ENCODE measurements at regions not wholly inside any gene's neighbourhood (a gene's known extent, or its start where the extent isn't known, plus 50 kb on each side); places are given as distances from the start of the nearest gene placed in this dataset.
"Not testable (repeated sequence)": the region's sequence is repeated elsewhere in the genome, so short reads cannot be mapped to it uniquely, and the experiment has no call there.

GRCh38 chr6:84976526-84977362 lies 212.3 kb upstream of the TBX18 start:
- H3K4me3 Mint-ChIP-seq, result no peak overlapping the region
- H3K27me3 Mint-ChIP-seq, result no peaks in the 10 kb centered on the region
- no peak for ATAC-seq
- H3K4me1 Mint-ChIP-seq, result no peaks in the 10 kb centered on the region
- H3K27ac Mint-ChIP-seq, result no peak overlapping the region
- DNase-seq, result no peak
- no peaks in the 10 kb centered on the region for H3K9me3 ChIP-seq (ENCODE audit: control insufficient read depth, low read length, poor library complexity, severe bottlenecking)
- H3K36me3 Mint-ChIP-seq (ENCODE audit: low read depth), result no peaks in the 10 kb centered on the region

DNA sequence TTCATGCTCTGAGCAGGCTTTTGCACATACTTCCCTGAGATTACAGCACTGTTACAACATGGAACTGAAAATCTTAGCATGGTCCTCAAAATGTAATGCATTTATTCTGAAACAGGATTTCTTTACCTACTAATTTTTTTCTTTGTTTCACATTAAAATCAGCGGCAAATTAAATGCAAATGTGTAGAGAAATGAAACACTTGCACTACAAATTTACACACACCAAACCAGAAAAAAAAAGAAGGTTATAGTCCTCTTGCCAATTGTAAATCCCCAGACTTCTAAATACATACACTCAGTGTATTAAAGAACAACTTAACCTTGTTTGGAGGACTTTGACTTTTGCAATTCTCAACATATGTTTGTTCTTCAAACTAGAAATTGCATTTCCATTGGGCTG lies 210.9 kb upstream of the TBX18 start:
- Mint-ChIP-seq H3K27me3 (no peaks in the 10 kb centered on the region), H3K27ac (no peak overlapping the region), H3K36me3 (ENCODE audit: low read depth) (no peaks in the 10 kb centered on the region), H3K4me1 (no peaks in the 10 kb centered on the region), H3K4me3 (no peak overlapping the region)
- ATAC-seq (no peak), DNase-seq (no peak)
- H3K9me3 ChIP-seq (ENCODE audit: control insufficient read depth, low read length, poor library complexity, severe bottlenecking), result no peaks in the 10 kb centered on the region

DNA sequence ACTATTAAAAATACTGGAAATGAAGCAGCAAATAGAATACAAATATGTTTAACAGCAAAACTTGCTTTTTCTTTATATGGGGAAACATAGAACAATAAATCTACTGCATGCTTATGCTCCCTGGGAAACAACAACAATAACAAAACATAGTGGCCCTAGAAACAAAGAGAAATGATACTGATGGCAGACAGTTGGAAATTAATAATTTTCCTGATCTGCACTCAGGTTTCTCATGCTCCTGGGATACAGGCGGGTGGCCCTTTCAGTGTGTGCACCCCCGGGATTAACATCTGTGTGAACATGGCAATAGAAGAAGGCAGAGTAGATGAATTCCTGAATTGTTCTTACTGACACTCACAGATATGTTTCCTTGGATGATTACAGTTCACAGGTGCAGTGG lies 209.2 kb upstream of the TBX18 start:
- Mint-ChIP-seq H3K4me3 (no peak overlapping the region), H3K27ac (no peak overlapping the region), H3K36me3 (ENCODE audit: low read depth) (no peaks in the 10 kb centered on the region), H3K4me1 (no peaks in the 10 kb centered on the region), H3K27me3 (no peaks in the 10 kb centered on the region)
- H3K9me3 ChIP-seq (ENCODE audit: control insufficient read depth, low read length, poor library complexity, severe bottlenecking), result no peaks in the 10 kb centered on the region
- DNase-seq (no peak), ATAC-seq (no peak)

DNA sequence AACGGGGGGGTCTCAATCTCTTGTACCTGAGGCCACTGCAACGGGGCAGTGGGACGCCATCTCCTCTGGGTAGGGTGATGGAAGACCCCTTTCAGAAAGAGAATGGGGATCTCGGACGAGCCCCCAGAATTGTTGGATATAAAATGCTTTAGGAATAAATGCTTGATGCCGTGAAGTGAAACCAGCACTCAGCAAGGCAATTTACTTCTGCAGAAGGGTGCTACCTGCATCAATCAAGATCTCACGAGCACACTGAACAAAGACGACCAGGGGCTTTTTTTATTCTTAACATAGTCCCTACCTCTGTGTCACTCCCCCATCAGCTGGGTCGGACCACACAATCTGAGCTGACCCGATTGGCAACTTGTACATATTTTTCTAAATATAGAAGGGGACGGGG lies 203.6 kb upstream of the TBX18 start:
- no peaks in the 10 kb centered on the region for H3K36me3 Mint-ChIP-seq (ENCODE audit: low read depth)
- no peak overlapping the region for H3K4me3 Mint-ChIP-seq
- no peaks in the 10 kb centered on the region for H3K9me3 ChIP-seq (ENCODE audit: control insufficient read depth, low read length, poor library complexity, severe bottlenecking)
- DNase-seq (no peak), ATAC-seq (no peak)
- no peak overlapping the region for H3K27ac Mint-ChIP-seq
- H3K27me3 Mint-ChIP-seq, result no peaks in the 10 kb centered on the region
- no peaks in the 10 kb centered on the region for H3K4me1 Mint-ChIP-seq

DNA sequence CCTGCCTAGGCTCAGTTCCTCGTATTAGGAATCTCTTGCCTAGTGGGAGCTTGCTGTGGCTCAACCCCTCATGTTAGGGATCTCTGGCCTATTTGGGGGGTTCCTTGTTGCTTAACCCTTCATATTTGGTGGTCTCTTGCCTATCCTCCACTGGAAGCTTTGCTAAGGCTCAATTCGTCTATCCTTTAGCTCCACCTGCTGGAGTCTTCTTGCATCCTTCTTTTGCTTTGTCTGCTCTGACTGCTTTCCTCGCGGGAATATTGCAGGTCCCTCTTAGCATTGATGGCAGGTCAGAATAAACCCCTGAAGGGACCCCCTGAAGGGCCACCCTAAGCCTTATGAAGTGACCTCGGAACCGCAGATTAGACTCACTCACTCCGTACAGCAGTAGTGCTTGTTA lies 203.0 kb upstream of the TBX18 start:
- no peaks in the 10 kb centered on the region for H3K4me1 Mint-ChIP-seq
- no peak overlapping the region for H3K27ac Mint-ChIP-seq
- DNase-seq, result no peak
- H3K36me3 Mint-ChIP-seq (ENCODE audit: low read depth), result no peaks in the 10 kb centered on the region
- no peaks in the 10 kb centered on the region for H3K27me3 Mint-ChIP-seq
- no peak overlapping the region for H3K4me3 Mint-ChIP-seq
- no peaks in the 10 kb centered on the region for H3K9me3 ChIP-seq (ENCODE audit: control insufficient read depth, low read length, poor library complexity, severe bottlenecking)
- no peak for ATAC-seq

DNA sequence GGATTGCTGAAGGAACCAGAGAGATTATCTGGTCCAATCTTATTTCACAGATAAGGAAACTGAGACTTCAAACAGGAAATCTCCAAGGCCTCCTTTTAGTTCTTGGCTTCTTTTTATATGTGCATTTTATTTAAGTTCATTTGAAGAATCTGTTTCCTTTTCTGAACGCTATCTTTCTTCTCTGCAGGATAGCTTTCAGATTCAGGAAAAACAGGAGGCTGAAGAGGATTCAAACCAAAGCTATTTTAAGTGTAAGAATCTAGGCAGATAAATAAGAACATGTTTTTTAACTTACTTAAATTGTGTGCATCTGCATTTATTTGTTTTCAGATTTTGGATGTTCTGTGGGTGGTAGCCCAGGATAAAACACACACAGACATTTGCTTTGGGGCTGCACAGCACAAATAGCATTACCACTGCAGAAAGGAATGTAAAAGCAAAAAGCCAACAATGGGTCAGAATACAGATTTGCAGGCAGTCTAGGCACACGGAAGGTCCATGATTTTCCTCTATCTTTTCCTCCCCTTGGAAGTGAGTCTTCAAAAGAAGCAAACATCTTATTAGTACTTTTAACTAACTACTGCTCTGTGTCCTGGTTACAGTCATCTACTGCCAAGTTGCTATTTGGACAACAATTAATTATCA lies 188.8 kb upstream of the TBX18 start:
- H3K27ac Mint-ChIP-seq, result no peak overlapping the region
- no peaks in the 10 kb centered on the region for H3K36me3 Mint-ChIP-seq (ENCODE audit: low read depth)
- ATAC-seq (no peak), DNase-seq (no peak)
- H3K9me3 ChIP-seq (ENCODE audit: control insufficient read depth, low read length, poor library complexity, severe bottlenecking), result no peaks in the 10 kb centered on the region
- H3K4me3 Mint-ChIP-seq, result no peak overlapping the region
- H3K27me3 Mint-ChIP-seq, result no peaks in the 10 kb centered on the region
- no peaks in the 10 kb centered on the region for H3K4me1 Mint-ChIP-seq

DNA sequence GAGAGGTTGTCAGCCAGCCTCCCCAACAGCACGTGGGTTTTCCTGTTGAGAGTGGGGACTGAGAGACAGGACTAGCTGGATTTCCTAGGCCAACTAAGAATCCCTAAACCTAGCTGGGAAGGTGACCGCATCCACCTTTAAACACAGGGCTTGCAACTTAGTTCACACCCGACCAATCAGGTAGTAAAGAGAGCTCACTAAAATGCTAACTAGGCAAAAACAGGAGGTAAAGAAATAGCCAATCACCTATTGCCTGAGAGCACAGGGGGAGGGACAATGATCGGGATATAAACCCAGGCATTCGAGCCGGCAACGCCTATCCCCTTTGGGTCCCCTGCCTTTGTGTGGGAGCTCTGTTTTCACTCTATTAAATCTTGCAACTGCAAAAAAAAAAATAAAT lies 180.5 kb upstream of the TBX18 start:
- H3K27me3 Mint-ChIP-seq, result not testable (repeated sequence)

DNA sequence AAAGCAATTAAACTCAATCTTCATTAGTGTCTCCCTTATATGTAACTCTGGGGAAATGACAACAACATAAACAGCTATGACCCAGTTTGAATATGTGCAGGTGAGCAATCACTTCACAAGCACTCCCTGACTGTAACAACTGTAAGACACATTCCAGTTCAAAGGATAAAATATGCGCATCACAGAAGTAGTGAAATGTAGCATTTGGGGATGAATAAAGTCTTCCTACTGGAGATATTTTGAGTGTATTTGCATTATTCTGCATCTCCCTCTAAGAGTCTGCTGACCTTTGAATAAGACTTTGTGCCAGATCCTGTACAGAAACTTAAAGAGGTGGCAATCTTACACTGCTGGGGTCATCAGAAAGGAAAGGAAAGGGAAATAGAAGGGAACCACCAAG lies 179.5 kb upstream of the TBX18 start:
- Mint-ChIP-seq H3K27me3 (no peaks in the 10 kb centered on the region), H3K4me1 (no peaks in the 10 kb centered on the region), H3K27ac (no peak overlapping the region), H3K36me3 (ENCODE audit: low read depth) (no peaks in the 10 kb centered on the region), H3K4me3 (no peak overlapping the region)
- H3K9me3 ChIP-seq (ENCODE audit: control insufficient read depth, low read length, poor library complexity, severe bottlenecking), result no peaks in the 10 kb centered on the region
- no peak for DNase-seq
- ATAC-seq, result no peak

More for the DNA sequence above, 180.5 kb upstream of the TBX18 start:
- H3K4me1 Mint-ChIP-seq; H3K4me3 Mint-ChIP-seq; ATAC-seq; DNase-seq; H3K9me3 ChIP-seq (ENCODE audit: control insufficient read depth, low read length, poor library complexity, severe bottlenecking); H3K27ac Mint-ChIP-seq; H3K36me3 Mint-ChIP-seq (ENCODE audit: low read depth): not testable (repeated sequence)

- not testable (repeated sequence) for ATAC-seq; H3K27me3 Mint-ChIP-seq; DNase-seq; H3K4me1 Mint-ChIP-seq; H3K4me3 Mint-ChIP-seq; H3K27ac Mint-ChIP-seq; H3K9me3 ChIP-seq (ENCODE audit: control insufficient read depth, low read length, poor library complexity, severe bottlenecking); H3K36me3 Mint-ChIP-seq (ENCODE audit: low read depth)
Measured at GRCh38 chr6:84941609-84942008, 177.2 kb upstream of the TBX18 start.

DNA sequence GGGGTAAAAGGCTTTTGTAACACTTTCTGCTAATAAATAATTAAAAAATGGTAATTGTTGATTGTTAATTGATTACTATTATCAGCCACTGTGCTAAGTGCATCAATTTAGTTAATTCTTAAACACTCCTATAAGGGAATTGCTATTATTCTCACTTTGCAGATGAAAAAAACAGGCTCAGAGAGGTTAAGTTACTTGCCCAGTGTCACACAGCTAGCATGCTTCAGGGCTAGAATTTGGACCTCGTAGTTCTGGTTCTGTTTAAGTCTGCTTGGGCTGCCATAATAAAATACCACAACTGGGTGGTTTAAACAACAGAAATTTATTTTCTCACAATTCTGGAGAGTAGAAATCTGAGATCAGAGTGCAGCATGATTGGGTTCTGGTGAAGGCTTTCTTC lies 164.8 kb upstream of the TBX18 start:
- no peaks in the 10 kb centered on the region for H3K4me1 Mint-ChIP-seq
- no peaks in the 10 kb centered on the region for H3K9me3 ChIP-seq (ENCODE audit: control insufficient read depth, low read length, poor library complexity, severe bottlenecking)
- no peak overlapping the region for H3K4me3 Mint-ChIP-seq
- H3K36me3 Mint-ChIP-seq (ENCODE audit: low read depth), result no peaks in the 10 kb centered on the region
- no peak overlapping the region for H3K27ac Mint-ChIP-seq
- no peaks in the 10 kb centered on the region for H3K27me3 Mint-ChIP-seq
- ATAC-seq, result no peak
- no peak for DNase-seq

GRCh38 chr6:84927551-84927950 lies 163.2 kb upstream of the TBX18 start:
- H3K4me1 Mint-ChIP-seq, result no peaks in the 10 kb centered on the region
- no peaks in the 10 kb centered on the region for H3K9me3 ChIP-seq (ENCODE audit: control insufficient read depth, low read length, poor library complexity, severe bottlenecking)
- no peaks in the 10 kb centered on the region for H3K36me3 Mint-ChIP-seq (ENCODE audit: low read depth)
- H3K27me3 Mint-ChIP-seq, result no peaks in the 10 kb centered on the region
- H3K27ac Mint-ChIP-seq, result no peak overlapping the region
- DNase-seq (no peak), ATAC-seq (no peak)
- no peak overlapping the region for H3K4me3 Mint-ChIP-seq

- DNase-seq (no peak), ATAC-seq (no peak)
- no peaks in the 10 kb centered on the region for H3K4me1 Mint-ChIP-seq
- H3K36me3 Mint-ChIP-seq (ENCODE audit: low read depth), result no peaks in the 10 kb centered on the region
- no peaks in the 10 kb centered on the region for H3K27me3 Mint-ChIP-seq
- no peak overlapping the region for H3K27ac Mint-ChIP-seq
- no peaks in the 10 kb centered on the region for H3K9me3 ChIP-seq (ENCODE audit: control insufficient read depth, low read length, poor library complexity, severe bottlenecking)
- no peak overlapping the region for H3K4me3 Mint-ChIP-seq
Measured at GRCh38 chr6:84926189-84927155, 162.1 kb upstream of the TBX18 start.

DNA sequence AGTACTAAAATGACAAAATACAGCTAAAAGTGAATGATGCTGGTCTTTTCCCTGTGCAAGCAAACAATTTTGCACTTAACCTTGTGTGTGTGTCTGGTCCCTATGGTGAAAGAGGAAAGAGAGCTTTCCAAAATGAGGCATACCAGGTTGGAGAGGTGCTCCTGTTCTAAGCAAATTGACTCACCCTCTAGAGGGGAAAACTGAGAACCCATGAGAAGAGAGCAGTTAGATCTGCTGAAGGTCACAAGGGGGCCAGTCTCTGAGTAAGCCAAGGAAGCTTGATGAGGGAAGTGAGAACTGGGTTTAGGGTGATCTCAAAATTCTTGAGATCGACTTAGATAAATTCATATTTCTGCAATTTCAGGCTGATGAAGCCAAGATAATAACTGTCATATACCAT lies 157.5 kb upstream of the TBX18 start:
- Mint-ChIP-seq H3K4me1 (no peaks in the 10 kb centered on the region), H3K27me3 (no peaks in the 10 kb centered on the region), H3K36me3 (ENCODE audit: low read depth) (no peaks in the 10 kb centered on the region), H3K4me3 (no peak overlapping the region), H3K27ac (no peak overlapping the region)
- H3K9me3 ChIP-seq (ENCODE audit: control insufficient read depth, low read length, poor library complexity, severe bottlenecking), result no peaks in the 10 kb centered on the region
- no peak for ATAC-seq
- no peak for DNase-seq
